HG03097 (cell line): ENCODE measurements at regions not wholly inside any gene's neighbourhood (a gene's known extent, or its start where the extent isn't known, plus 50 kb on each side); places are given as distances from the start of the nearest gene placed in this dataset.

Experiments used
- ATAC-seq: cut with Tn5 transposase; IDR thresholded peaks from one replicate; pipeline ENCODE4 v1.9.1; 2021; ENCODE audit not compliant: unreplicated experiment, low FRiP score

DNA sequence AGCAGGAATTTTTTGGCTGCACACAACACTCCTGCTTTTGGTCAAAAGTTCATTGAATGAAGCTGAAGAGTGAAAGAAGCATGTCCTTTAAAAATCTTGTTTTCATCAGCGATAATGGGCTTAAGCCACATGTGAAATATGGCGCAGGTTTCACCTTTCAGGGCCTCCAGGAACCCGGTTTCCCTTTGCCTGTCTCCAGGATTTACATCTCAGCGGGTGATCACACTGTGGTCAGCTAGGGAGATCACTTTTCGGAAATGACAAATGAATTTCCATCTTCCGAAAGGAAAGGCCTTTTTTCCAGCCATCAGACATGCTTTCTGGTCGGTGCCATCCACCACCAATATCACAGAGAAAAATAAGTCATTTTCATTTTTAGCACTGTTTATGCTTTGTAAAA, 727.1 kb upstream of the TBX3 start:
- ATAC-seq = no peak

DNA sequence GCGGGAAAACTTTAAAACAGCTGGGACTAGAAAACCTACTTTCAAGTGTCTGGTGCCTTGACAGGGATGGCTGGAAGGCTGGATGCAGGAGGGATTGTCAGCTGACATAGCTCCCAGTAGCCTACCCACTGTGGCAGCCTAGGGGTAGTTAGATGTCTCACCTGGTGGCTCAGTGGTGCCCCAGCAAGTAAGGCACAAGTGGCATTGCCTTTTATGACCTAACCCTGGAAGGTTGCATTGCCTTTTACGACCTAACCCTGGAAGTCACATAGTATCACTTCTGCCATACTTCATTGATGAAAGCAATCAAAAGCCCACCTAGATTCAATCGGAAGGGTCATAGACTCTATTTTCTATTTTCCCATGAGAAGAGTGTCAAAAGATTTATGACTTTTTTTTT, 724.7 kb upstream of the TBX3 start:
- no peak for ATAC-seq

DNA sequence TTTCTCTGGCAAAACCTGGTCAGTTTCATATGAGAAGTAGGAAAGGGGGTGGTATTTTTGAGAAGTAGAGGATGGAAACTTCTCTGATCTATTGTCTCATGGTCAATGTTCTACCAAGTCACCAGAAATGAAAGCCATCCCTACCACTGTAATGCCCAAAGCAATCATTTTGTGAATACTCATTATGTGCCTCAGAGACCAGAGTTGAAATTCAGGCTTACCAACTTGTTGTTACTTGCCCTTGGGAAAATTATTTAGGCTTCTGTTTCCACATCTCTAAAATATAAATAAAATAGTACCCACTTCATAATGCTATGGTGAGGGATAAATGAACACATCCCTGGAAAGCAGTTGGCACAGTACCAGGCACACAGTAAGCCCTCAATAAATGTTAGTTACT, 723.7 kb upstream of the TBX3 start:
- no peak for ATAC-seq

DNA sequence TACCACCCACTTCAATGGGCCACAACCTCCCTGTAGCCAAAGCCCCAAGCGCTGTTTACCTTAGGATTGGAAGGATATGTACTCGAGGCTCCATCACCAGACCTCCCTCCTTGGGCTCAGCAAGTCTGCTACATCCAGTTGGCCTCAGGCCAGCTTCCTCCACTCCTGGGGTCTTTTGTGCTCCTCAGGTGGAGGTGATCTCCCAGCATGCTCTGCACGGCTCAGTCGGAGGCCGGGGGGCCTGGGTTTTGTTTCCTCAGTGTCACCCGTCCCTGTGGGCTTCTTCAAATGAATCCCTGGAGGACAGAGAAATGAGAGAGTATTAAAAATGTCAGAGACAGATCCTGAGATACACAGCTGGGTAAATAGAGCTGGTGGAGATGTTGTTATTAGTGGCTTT, 723.1 kb upstream of the TBX3 start:
- ATAC-seq = no peak

DNA sequence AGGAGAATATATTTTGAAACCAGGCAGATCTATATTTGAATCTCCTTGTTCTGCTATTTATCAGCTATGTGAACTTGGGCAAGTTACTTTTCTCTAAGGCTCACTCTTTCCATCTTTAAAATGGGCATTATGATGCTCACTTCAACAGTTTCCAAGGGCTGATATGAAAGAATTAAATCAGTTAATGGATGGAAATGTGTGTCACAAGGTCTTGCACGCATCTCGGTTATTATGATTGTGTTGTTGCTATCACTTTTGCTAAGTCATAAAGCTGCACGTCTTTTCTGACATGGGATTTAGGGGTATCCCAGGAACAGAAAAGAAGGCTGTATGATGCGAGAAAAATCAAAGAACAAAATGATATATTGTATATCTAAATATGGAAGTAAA, 721.5 kb upstream of the TBX3 start:
- no peak for ATAC-seq

DNA sequence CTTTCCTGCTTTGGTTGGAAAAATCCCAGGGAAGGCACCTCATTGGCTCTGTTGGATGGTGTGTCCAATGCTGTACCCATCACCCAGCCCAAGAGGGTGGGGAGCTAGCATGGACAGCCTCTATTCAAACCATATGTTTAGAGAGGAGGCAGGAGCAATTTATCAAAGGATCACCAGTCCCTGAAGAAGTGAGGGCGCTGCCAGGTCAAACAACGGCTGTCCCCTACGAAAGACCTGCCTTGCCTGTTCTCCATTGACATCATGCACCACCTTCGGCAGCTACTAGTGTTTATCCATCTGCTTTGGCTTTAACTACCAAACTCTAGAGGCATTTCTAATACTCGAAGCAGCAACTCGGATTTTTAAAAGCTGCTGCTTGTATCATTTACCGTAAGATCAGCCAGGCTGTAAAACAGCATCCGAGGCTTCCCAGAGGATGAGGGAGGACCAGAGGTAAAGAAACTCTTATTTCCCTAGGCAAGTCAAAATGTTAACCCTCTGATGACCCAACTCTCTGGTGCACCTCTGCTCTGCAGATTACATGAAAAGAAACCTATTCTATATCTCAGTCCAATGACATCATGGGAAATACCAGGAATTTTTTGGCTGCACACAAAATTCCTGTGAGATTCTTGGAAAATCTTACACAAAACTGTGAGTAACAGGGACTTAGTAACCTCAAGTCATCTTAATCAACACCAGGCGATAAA, 720.9 kb upstream of the TBX3 start:
- ATAC-seq = no peak

DNA sequence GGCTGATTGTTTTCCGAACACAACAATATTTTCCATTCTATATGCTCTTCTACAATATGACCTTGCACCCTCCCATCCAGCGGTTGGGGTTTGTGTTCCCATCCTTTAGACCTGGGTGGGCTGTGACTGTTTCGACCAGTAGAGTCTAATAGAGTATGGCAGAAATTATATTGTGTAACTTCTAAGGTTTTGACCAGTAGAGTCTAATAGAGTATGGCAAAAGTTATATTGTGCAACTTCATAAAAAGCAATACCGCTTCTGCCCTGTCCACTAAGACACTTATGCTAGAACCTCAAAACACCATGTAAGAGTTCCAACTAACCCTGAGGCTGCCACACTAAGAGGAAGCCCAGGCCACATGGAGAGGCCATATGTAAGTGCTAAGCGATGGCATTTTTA, 719.7 kb upstream of the TBX3 start:
- ATAC-seq = no peak

DNA sequence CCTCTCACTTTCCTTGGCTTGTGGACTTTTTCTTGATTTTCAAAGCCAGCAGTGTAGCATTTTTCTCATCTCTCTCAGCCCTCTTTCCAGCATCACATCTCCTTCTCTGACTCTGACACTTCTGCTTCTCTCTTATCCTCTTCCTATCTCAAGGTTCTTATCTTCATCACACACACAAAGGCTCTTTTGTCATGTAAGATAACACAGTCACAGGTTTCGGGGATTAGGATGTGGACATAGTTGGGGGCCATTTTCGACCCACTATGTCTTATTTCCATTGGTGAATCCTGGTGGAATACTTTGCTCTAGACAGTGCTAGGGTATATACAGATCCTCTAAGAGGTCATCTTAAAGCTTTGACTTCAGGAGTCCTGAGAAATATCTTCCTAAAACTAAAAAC, 719.3 kb upstream of the TBX3 start:
- no peak for ATAC-seq

DNA sequence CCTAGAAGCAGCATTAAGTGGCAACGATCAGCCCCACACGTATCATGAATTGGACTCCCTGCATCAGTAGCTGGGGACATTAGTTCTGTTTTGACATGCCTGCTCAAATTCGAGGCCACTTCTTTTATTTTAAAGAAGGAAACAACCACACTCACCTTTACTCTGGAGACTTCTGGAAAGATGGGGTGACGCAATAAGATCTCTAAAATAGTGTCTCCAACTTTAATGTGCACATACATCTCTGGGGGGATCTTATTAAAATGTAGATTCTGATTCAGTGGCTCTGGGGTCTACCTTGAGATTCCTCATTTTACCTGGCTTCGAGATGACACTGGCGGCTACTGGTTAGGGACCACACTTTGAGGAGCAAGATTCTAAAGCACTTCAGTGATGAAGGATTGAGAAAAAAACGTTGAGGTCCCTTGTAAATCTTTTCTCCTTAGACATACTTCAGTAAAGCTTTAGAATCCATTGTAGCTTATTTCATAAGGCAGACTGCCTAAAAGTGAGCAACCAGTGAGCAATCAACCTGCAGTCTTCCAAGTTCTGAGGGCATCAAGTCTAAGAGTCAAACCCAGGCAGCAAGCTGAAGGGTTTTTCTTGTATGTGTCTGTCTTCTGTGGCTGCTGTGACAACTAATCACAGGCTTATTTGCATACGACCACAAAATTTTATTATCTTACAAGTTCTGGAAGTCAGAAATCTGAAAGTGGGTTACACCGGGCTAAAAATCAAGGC, 718.6 kb upstream of the TBX3 start:
- no peak for ATAC-seq

DNA sequence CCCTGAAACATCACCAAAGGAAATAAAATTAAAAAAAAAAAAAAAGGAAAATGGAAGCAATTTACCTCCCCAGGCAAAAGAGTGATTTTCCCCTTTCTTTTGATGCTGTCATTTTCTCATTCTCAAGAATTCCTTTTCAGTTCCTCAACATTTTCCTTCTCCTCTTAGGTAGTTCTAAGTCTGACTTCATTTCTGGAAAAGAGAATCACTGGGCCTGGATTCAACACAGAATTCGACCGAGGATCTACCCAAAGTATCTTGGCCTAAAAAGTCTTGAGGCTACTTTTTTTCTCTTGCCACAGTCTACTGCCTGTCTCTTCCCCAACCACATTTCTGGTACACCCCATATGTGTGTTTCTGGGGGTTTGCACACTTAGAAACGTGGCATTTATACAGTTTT, 717.8 kb upstream of the TBX3 start:
- ATAC-seq = no peak

DNA sequence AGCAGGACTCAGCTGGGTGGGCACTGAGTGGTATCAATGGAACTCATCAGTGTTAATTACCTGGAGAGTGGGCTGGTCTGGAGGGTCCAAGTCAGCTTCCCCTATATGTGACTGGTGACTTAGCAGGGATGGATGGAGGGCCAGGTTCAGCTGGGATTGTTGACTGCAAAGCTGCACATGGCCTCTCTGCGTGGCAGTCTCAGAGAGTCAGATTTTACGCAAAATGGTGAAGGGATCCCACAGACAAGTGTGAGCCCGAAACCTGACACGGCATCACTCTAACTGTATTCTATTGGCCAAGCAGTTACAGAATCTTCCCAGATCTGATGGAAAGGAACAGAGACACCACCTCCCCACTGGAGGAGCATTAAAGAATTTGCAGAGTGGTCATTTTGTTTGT, 716.0 kb upstream of the TBX3 start:
- ATAC-seq = no peak

DNA sequence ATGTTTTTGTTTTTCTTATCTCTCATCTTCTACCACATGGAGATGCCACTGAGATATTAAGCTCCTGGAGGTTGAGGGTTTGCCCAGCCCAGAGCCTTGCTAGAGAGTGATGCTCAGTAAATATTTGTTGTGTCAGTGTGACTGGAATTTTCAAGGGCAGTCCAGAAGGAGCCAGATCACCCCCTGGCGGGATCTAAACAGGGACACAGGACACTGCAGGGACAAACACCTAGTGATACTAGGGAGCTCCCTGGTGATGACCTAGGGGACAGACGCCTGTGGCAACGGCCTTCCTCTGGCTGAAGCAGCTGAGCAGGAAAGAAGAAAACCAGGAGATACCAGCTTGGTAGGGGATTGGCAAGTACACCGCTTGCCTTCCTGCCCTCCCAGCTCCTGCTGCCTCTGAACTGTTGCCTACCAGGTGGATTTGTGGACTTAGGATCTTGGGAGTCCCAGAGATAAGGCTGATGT, 714.4 kb upstream of the TBX3 start:
- ATAC-seq = no peak

DNA sequence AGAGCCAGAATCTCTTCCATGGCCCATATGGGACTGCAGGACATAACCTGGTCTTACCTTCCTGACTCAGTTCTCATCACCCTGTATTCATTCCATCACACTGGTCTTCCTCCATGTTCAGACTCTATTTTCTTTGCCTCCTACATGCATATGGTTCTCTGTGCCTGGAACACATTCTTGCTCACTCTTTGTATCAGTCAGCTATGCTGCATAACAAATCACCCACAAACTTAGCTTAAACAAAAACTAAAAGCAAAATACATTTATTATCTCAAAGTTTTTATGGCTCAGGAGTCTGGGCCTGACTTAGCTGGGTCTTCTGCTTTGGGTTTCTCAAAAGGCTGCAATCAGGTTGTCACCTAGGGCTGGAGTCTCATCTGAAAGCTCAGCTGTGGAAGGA, 712.6 kb upstream of the TBX3 start:
- ATAC-seq = no peak

DNA sequence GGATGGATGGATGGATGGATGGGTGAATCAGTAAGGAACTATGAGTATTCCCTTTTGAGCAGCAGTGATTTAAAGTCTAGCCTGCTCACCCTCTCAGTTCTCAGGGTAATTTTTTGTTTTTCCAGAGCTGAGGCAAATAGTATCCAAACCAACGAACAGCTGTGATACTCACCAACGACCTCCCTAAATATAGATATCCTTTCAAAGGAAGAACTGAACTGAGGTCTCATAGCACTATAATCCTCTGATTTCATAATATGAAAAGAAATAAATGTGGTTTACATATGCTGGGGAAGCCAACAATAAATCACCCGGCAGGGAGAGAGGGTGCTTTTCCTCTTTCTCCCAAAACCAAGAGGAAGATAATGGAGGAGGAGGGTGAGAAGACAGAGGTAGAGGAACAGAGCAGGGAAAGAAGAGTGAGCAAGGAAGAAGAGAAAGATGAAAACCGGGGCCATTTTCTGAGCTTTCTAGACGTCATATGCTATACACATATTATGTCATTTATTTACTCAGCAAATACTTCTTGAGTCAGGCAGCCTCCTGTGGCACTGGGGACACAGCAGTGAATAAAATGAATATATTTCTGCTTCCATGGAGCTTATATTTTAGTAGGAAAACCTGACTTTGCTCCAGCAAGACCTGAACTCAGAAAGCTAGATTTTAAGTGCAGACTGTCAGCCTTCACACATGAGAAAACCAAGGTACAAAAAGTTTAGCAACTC, 710.7 kb upstream of the TBX3 start:
- ATAC-seq = no peak

DNA sequence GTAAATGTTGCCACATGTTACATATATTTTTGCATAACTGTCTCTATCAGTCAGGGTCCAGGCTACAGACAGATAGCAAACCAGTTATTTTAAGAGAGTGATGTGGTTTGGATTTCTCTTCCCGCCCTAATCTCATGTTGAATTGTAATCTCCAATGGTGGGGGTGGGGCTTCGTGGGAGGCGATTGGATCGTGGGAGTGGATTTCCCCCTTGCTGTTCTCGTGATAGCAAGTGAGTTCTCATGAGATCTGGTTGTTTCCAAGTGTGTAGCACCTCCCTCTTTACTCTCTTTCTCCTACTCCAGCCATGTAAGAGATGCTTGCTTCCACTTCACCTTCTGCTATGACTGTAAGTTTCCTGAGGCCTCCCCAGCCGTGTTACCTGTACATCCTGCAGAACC, 704.2 kb upstream of the TBX3 start:
- no peak for ATAC-seq

DNA sequence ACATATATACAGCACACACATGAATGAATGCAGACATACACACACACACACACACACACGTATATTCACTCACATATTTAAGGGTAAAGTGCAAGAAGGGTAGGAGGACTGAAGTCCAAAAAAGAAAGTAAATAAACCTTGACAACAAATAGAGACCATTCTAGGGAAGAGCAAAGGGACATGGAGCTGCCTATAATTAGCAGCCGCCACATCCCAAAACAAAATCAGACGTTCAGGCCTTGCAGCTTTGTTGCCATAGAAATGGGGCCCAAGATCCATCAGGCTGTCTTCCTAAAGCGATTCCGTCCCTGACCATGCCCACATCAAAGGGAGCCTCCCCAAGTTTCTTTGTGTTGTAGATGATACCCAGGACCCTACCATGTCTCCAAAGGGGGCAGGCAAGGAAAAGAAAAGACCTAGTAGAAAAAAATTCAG, 703.5 kb upstream of the TBX3 start:
- ATAC-seq = no peak

DNA sequence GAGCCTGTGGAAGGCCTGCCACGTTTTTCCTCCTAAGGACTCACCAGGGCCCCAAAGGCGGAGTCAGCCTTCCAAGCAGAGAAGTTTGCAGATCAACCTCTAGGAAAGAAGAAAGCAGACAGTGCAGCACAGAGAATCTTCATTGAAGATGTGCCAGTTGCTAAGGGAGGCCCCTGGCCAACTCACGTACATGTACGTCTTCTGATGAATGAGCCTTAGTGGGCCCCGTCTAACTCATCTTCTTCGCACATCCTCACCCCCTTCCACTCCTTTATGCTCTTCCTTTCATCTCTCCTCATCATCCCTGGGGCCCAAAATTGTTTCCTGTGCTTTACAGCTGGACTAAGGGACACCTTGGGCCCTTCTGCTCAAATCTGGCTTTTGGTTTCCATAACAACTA, 703.0 kb upstream of the TBX3 start:
- no peak for ATAC-seq

DNA sequence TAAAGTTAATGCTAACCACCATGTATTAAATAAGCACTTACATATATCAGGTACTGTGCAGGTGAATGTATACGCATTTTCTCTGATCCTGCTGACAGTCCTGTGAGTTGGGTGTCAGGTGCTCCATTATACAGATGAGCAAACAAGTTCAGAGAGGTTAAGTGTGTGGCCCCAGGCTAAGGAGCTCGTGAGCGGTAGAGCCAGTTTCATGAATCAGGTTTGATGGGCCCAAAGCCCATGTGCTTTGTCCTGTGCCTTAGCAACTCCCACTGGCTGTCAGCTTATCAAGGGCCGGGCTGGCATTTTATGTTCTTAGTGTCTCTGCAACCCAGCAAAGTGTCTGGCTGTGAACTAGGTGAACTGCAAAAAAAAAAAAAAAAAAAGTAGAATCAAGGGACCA, 701.2 kb upstream of the TBX3 start:
- no peak for ATAC-seq

DNA sequence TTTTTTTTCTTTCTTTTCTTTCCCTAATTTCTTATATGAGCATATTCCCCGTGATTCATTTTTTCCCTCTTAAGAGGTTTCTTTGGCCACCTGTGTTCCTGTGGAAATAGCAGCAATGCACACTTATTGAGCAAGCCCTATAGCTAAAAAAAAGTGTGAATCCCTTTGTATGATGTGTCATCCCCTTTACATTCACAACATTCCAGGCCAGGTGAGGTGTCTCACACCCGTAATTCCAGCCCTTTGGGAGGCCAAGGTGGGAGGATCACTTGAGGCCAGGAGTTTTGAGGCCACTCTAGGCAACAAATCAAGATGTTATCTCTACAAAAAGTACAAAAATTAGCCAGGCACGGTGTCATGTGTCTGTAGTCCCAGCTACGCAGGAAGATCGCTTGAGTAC, 700.4 kb upstream of the TBX3 start:
- no peak for ATAC-seq

DNA sequence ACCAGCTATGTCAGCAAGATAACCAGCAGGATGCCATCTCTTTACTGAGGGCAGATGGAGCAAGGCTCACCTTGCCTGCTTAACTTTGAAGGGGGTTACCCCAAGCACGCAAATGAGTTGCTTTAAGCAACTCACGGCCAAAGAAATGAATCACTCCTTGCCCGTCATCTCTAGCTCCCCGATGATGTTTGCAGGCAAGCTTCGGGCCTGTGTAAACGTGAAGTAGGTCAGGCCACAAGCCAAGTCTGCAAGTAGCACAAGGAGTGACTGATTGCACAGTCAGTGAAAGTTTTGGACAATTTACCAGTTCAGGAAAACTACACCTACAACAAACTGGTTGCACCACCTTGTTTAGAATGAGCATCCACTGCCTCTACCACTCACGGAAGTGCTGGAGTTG, 699.7 kb upstream of the TBX3 start:
- ATAC-seq = no peak

DNA sequence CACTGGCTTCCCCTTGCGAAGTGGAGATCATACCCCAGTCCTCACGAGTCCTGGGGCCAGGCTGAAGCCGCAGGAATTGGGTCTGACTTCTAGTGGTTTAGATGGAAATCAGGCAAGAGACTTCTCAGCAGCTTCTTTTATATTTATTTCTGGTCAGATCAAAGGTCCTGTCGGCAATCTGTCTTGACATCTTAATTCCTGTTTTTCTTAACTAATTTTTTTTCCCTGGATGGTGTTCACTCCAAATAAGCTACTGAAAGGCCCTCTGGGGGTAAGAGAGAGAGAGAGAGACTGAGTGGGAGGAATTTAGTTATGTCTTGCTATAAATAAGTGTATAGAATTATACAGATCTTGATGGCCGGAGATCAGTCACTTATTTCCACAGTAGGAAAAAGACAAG, 698.7 kb upstream of the TBX3 start:
- ATAC-seq = no peak
